ENCODE measurements at regions not wholly inside any gene's neighbourhood (a gene's known extent, or its start where the extent isn't known, plus 50 kb on each side); places are given as distances from the start of the nearest gene placed in this dataset.

GRCh38 chr10:8349610-8350249, 295.2 kb downstream of the GATA3 start:
- no peak for DNase-seq (ENCODE audit: low spot score)
- TF ChIP-seq CTCF (IDR thresholded peaks at IDR 0.05), result no peak
- no peak for ATAC-seq (ENCODE audit: low FRiP score)

GRCh38 chr10:8350250-8350967, 295.9 kb downstream of the GATA3 start:
- DNase-seq (ENCODE audit: low spot score) (no peak), ATAC-seq (ENCODE audit: low FRiP score) (no peak)
- no peak for TF ChIP-seq CTCF (IDR thresholded peaks at IDR 0.05)

GRCh38 chr10:8352171-8353075, 297.9 kb downstream of the GATA3 start:
- no peak for ATAC-seq (ENCODE audit: low FRiP score)
- no peak for DNase-seq (ENCODE audit: low spot score)
- no peak for TF ChIP-seq CTCF (IDR thresholded peaks at IDR 0.05)

GRCh38 chr10:8356283-8356682, 301.8 kb downstream of the GATA3 start:
- DNase-seq (ENCODE audit: low spot score) (no peak), ATAC-seq (ENCODE audit: low FRiP score) (no peak)

DNA sequence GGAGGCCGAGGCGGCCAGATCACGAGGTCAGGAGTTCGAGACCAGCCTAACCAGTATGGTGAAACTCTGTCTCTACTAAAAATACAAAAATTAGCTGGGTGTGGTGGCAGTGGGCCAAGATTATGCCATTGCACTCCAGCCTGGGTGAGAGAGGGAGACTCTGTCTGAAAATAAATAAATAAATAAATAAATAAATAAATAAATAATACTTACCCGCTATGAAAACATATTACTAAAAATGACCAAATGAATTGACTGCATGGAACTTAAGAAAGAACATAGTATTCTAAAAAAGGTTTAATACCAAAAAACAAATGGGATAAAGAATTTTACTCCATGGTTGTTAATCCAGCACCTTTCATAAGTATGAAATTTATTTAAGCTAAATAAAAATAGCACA, 305.0 kb downstream of the GATA3 start:
- no peak for ATAC-seq (ENCODE audit: low FRiP score)
- no peak for DNase-seq (ENCODE audit: low spot score)
- TF ChIP-seq CTCF (IDR thresholded peaks at IDR 0.05), result no peak

More at GRCh38 chr10:8356283-8356682, 301.8 kb downstream of the GATA3 start:
- TF ChIP-seq CTCF (IDR thresholded peaks at IDR 0.05), result no peak

- DNase-seq (ENCODE audit: low spot score) (no peak), ATAC-seq (ENCODE audit: low FRiP score) (no peak)
- no peak for TF ChIP-seq CTCF (IDR thresholded peaks at IDR 0.05)
Measured at GRCh38 chr10:8360365-8360764, 305.9 kb downstream of the GATA3 start.
